Breast epithelium (tissue), 4 donors: ENCODE measurements at regions not wholly inside any gene's neighbourhood (a gene's known extent, or its start where the extent isn't known, plus 50 kb on each side); places are given as distances from the start of the nearest gene placed in this dataset.
A peak's percentile ranks its signal among the peaks of the same experiment; 100 is the strongest.

Source experiments
- DNase-seq, 2 donors: peaks; one replicate each; pipeline ENCODE4 v3.0.0-alpha.2; 2019; ENCODE audit warnings: low spot score in 2 of 2
- H3K27ac ChIP-seq, 2 donors: fragments of 200-600 bp; sonication (generic) in 1 of 2; one replicate each; pipeline ENCODE4 v1.5.1; 2016 to 2019; ENCODE audit warnings: mild to moderate bottlenecking in 1 of 2
- H3K27me3 ChIP-seq, 2 donors: fragments of 200-600 bp; sonication (generic) in 1 of 2; one replicate each; pipeline versions ENCODE4 v1.5.1 to v1.6.0; 2017 to 2019; ENCODE audit warnings: control low read depth in 1 of 2, mild to moderate bottlenecking in 1 of 2
- H3K36me3 ChIP-seq: fragments of 200-600 bp; one replicate; pipeline ENCODE4 v1.5.1; 2019
- H3K4me1 ChIP-seq, 2 donors: fragments of 200-600 bp; sonication (generic); one replicate each; pipeline ENCODE4 v1.5.1; 2016 to 2019; ENCODE audit warnings: control low read depth in 1 of 2
- H3K4me3 ChIP-seq, 3 donors: fragments of 200-600 bp; sonication (generic); 1 replicate in 2 of 3; 2 replicates in 1 of 3; pipeline ENCODE4 v1.5.1; 2016 to 2019; ENCODE audit warnings: mild to moderate bottlenecking in 3 of 3, moderate library complexity in 2 of 3
- H3K9me3 ChIP-seq, 2 donors: fragments of 200-600 bp; sonication (generic) in 1 of 2; one replicate each; pipeline ENCODE4 v1.5.1; 2016 to 2019; ENCODE audit warnings: control low read depth in 1 of 2
- POLR2A ChIP-seq: fragments of 450-650 bp; IDR thresholded peaks from one replicate; pipeline ENCODE4 v1.6.1; 2016; ENCODE audit warnings: antibody characterized with exemption, mild to moderate bottlenecking, moderate library complexity
- POLR2AphosphoS5 ChIP-seq, 3 donors: sonication (generic); formaldehyde crosslinking; IDR thresholded peaks; one replicate each; pipeline ENCODE4 v1.6.1; 2017; ENCODE audit warnings: antibody characterized with exemption in 3 of 3
- intact Hi-C: fragments of 100-400 bp; cut with DNase I; formaldehyde crosslinking; loops from one replicate; pipeline ENCODE4 v1.15.1; 2023; ENCODE audit warnings: low total_unique reads
- TF ChIP-seq, protein P1 (sequence below), 3 donors: fragments of 450-650 bp; IDR thresholded peaks; one replicate each; pipeline ENCODE4 v1.5.1; 2016 to 2017; ENCODE audit warnings: antibody characterized with exemption in 3 of 3, mild to moderate bottlenecking in 3 of 3, moderate library complexity in 3 of 3

DNA sequence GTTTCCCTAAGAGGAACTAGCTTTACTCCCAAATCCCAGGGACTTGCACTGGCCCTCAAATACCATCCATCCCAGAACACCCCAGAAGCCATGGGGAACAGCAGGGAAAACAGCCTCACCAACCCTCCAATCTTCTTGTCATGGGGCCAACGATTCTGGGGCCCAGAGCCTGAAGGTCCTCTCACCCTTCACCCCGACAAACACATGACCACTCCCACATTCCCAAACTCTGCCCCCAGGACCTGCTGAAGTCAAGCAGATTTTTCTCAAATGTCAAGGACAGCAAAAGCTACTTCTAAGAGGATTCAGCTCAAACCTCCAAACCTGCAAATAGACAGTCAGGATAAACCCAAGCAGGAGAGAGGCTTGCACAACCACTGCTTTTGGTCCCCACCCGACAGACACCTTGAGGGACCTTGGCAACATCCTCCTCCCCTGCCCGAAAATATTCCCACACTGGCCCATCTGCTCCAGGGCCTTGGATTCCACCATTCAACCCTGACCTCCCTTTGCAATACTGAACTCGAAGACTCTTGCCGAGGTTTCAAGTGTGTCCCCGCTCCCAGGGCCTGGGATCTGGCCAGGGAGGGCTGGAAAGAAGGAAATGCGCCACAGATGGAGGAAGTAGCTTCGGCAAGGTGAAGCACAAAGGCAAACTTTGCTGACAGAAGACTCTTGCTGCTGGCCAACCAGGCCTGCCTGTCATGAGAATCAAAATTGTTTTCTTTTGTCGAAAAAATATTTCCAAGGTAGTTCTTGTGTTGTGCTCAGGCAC, 143.3 kb downstream of the ZFP36L2 start:
- intact Hi-C loops = loop anchor here (10.0 kb wide), 1 partner anchor 48 kb away; no protein-coding TSS in a partner anchor
- Histone ChIP-seq H3K27me3 (no peaks in the 10 kb centered on the region), H3K4me3 (peak overlapping the region in 1 of 3 donors; percentile 28), H3K36me3 (no peaks in the 10 kb centered on the region), H3K9me3 (no peaks in the 10 kb centered on the region), H3K27ac (peak overlapping the region; percentile 93 to 99), H3K4me1 (peaks cover 41 to 46% of the 10 kb centered on the region in 2 donors)
- peak in 1 of 2 donors; percentile 60 for DNase-seq
- TF ChIP-seq POLR2A = no peak
- TF ChIP-seq, protein P1, sequence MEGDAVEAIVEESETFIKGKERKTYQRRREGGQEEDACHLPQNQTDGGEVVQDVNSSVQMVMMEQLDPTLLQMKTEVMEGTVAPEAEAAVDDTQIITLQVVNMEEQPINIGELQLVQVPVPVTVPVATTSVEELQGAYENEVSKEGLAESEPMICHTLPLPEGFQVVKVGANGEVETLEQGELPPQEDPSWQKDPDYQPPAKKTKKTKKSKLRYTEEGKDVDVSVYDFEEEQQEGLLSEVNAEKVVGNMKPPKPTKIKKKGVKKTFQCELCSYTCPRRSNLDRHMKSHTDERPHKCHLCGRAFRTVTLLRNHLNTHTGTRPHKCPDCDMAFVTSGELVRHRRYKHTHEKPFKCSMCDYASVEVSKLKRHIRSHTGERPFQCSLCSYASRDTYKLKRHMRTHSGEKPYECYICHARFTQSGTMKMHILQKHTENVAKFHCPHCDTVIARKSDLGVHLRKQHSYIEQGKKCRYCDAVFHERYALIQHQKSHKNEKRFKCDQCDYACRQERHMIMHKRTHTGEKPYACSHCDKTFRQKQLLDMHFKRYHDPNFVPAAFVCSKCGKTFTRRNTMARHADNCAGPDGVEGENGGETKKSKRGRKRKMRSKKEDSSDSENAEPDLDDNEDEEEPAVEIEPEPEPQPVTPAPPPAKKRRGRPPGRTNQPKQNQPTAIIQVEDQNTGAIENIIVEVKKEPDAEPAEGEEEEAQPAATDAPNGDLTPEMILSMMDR (IDR thresholded peaks at IDR 0.05) = no peak
- peak in 2 of 3 donors; percentile 12 to 20 for TF ChIP-seq POLR2AphosphoS5 (IDR thresholded peaks at IDR 0.05)

DNA sequence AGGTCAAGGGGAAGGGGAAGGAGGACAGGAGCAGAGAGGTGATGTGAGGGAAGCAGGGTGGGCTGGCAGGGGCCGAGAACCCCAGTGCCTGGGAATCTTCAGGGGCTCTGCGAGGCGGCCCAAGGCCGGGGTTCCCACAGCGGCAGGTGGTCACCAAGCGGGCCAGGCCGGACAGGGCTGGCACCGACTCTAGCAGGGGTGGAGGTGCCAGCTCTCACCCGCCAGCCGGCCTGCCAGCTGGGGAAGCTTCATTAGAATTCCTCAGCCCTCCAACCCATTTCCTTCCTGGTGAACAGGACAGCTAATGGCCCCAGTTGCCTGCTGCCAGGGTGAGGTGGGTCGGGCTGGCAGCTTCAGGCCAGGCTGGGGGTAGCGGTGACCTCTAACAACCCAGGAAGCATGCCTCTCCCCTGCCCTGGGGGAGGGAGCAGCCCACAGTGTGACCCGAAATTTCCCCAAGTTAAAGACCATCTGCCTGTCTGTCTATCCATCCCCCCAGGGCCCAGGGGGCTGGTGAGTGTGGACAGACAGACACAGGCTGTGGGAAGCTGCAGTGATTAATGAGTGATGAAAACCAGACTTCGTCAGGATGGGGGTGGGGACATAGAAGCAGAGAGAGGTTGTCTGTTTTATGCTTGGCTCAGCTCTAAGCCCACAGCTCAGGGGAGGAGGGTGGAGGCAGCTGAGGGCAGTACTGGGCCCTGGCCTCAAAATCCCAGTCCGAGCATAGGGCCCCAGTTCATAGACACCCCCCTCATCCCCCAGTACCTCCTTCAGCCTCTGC, 144.1 kb downstream of the ZFP36L2 start:
- TF ChIP-seq POLR2A (no peak), POLR2AphosphoS5 (IDR thresholded peaks at IDR 0.05) (peak in 1 of 3 donors; percentile 78)
- DNase-seq = no peak
- peaks cover 41 to 46% of the 10 kb centered on the region in 2 donors for H3K4me1 ChIP-seq
- no peaks in the 10 kb centered on the region for H3K27me3 ChIP-seq
- H3K9me3 ChIP-seq = no peaks in the 10 kb centered on the region
- no peak overlapping the region for H3K4me3 ChIP-seq
- intact Hi-C loops = loop anchor here (10.0 kb wide), 1 partner anchor 48 kb away; no protein-coding TSS in a partner anchor
- peak overlapping the region; percentile 93 to 99 for H3K27ac ChIP-seq
- H3K36me3 ChIP-seq = no peaks in the 10 kb centered on the region

DNA sequence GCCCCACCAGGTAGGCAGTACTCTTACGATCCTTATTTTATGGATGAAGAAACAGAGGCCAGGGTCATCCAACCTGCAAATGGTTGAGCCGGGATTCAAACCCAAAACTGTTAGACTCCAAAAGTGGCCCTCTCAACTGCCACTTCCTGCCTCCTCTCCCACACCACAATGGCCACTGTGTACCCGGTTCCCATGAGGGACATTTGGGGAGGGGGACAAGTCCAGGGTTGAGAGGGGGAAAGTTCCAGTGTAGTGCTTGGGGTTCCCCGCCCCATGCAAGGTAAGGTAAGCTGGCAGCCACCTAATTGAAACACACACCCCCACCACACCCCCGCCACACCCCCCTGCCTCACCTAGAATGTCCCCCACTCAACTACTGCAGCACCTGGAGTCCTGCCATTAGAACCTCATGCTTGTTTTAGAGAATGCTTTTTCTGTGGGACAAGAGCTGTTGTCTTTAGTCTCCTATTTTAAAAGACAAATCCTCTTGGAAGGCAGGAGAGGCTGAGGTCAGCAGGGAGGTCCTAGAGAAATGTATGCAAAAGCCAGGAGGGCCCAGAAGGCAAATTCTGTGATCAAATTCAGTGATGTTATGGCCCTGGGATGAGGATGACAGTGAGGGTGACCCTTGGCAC, 145.2 kb downstream of the ZFP36L2 start:
- Histone ChIP-seq H3K27me3 (no peaks in the 10 kb centered on the region), H3K4me3 (no peak overlapping the region), H3K9me3 (no peaks in the 10 kb centered on the region), H3K36me3 (no peaks in the 10 kb centered on the region), H3K27ac (peak overlapping the region; percentile 93 to 99), H3K4me1 (peaks cover 42 to 46% of the 10 kb centered on the region in 2 donors)
- intact Hi-C loops = loop anchor here (10.0 kb wide), 1 partner anchor 46 kb away; no protein-coding TSS in a partner anchor
- no peak for DNase-seq
- TF ChIP-seq, protein P1 (IDR thresholded peaks at IDR 0.05) = no peak
- TF ChIP-seq POLR2A (no peak), POLR2AphosphoS5 (IDR thresholded peaks at IDR 0.05) (no peak)

DNA sequence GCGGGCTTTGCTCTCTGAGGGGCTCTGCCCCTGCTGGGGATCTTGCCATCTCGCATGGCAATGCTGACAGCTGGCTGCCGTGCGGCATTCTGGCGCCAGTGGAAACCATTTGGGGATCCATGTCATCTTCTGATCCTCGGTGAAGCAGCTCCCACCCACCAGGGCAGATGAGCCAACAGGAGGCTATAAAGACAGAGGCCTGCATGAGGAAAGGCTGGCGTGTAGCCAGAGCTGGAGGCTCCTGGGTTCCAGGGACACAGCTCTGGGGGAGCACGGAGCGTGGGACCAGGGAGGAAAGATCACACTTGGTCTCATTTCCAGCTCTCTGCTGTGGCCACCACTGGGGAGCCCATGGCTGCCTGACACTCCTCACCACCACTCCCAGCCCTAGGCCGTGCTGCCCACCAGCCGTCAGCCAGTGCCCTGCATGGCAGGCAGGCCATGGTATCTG, 145.8 kb downstream of the ZFP36L2 start:
- H3K9me3 ChIP-seq = no peaks in the 10 kb centered on the region

More for the DNA sequence above, 145.8 kb downstream of the ZFP36L2 start:
- peaks cover 42 to 47% of the 10 kb centered on the region in 2 donors for H3K4me1 ChIP-seq
- intact Hi-C loops = loop anchor here (10.0 kb wide), 1 partner anchor 46 kb away; no protein-coding TSS in a partner anchor
- no peak overlapping the region for H3K4me3 ChIP-seq
- peak overlapping the region; percentile 93 to 99 for H3K27ac ChIP-seq
- no peaks in the 10 kb centered on the region for H3K36me3 ChIP-seq
- no peaks in the 10 kb centered on the region for H3K27me3 ChIP-seq
- DNase-seq = no peak
- TF ChIP-seq POLR2A (no peak), POLR2AphosphoS5 (IDR thresholded peaks at IDR 0.05) (no peak)
- TF ChIP-seq, protein P1 (IDR thresholded peaks at IDR 0.05) = no peak
